ENCODE measurements at regions not wholly inside any gene's neighbourhood (a gene's known extent, or its start where the extent isn't known, plus 50 kb on each side); places are given as distances from the start of the nearest gene placed in this dataset.
"Not testable (repeated sequence)": the region's sequence is repeated elsewhere in the genome, so short reads cannot be mapped to it uniquely, and the experiment has no call there.

- not testable (repeated sequence) for DNase-seq (ENCODE audit: low read depth)
Measured at GRCh38 chr16:29234536-29235275, 171.8 kb downstream of the NPIPB11 start.

GRCh38 chr16:29233705-29234404, 172.7 kb downstream of the NPIPB11 start:
- DNase-seq (ENCODE audit: low read depth) = not testable (repeated sequence)

DNA sequence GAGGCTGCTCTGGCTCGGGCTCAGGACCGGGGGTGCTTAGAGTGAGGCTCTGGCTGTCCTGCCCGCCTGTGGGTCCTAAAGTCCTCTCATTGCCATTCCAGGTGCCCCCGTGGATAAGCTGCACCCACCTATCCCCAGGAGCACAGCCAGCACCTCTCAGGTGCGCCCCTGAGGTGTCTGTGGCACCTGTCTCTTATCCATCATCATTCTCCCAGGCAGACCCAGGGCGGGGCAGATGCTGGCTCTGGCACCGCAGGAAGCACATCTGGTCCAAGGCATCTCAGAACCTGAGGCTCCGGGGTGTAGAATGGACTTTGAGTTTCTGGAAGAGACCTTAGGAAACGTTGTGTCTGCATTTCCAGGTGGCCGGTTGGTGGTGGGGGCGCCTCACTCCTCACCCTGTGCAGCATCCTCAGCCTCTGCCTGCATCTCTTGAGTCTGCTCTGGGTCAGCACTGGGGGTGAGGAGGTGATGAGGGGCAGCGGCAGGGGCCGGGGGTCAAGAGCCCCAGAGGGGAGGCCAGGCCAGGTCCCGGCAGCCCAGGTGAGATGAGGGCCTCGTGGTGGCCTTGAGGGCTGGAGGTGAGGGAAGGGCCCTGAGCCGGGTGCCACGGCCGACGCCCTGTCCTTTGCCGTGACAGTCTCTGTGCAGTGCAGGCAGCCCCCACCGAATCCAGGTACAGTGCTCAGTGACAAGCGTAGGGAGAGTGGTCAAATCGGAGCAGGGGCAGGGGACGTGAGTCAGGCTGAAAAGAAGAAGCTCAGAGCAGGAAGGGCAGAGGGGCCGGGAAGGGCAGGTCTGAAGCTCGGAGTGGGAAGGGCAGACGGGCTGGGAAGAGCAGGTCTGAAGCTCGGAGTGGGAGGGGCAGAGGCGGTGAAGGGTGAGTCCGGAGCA, 173.5 kb downstream of the NPIPB11 start:
- DNase-seq (ENCODE audit: low read depth) = no peak

GRCh38 chr16:29232160-29232705, 174.3 kb downstream of the NPIPB11 start:
- DNase-seq (ENCODE audit: low read depth) = not testable (repeated sequence)

GRCh38 chr16:29231244-29231643, 175.3 kb downstream of the NPIPB11 start:
- no peak for DNase-seq (ENCODE audit: low read depth)

- no peak for DNase-seq (ENCODE audit: low read depth)
Measured at GRCh38 chr16:29230671-29231096, 175.8 kb downstream of the NPIPB11 start.

DNA sequence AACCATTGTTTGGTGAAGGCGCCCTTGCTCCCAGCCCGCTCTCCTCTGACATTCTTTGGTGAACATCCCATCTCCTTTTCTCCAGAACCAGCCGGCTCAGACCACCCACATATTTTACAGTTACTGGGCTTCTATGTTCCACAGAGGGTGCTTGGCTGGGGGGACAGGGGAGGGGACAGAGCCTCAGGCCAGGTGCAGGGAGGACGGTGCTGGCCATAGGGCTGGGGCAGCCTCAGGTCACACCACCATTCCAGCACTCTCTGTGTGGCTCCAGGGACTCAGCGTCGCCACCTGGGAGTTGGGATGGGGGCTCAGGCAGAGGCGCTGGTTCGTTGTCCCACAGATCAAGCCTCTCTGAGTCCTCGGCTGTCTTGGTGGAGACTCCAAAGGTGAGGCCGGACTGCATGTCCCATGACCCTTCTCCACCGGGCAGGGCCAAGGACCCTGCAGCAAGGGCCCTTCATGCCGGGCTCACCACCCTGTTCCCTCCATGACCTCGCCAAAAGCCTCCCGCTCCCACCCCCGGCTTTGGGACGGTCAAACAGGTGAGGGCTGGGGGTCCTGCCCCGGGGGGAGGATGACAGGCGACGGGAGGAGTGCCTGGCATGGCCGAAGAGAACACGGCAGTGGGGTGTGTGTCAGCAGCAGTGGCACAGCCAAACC, 176.4 kb downstream of the NPIPB11 start:
- not testable (repeated sequence) for DNase-seq (ENCODE audit: low read depth)

DNA sequence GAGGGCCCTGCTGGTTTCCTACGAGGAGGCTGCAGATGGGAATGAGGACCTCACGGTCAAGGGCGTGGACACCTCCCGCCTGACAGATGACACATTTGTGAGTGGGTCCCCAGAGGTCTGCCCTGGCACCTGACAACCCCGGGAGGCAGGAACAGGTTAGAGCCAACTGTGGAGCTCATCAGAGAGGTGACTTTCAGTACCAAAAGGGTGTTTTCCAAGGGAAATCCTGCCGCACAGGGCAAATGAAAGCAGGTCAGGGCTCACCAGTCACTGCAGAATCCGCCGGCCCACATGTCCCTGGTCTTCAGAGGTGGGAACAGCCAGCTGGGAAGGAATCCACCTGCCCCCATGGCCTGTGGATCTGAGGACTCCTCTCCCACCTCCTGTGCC, 176.9 kb downstream of the NPIPB11 start:
- DNase-seq (ENCODE audit: low read depth) = not testable (repeated sequence)

DNA sequence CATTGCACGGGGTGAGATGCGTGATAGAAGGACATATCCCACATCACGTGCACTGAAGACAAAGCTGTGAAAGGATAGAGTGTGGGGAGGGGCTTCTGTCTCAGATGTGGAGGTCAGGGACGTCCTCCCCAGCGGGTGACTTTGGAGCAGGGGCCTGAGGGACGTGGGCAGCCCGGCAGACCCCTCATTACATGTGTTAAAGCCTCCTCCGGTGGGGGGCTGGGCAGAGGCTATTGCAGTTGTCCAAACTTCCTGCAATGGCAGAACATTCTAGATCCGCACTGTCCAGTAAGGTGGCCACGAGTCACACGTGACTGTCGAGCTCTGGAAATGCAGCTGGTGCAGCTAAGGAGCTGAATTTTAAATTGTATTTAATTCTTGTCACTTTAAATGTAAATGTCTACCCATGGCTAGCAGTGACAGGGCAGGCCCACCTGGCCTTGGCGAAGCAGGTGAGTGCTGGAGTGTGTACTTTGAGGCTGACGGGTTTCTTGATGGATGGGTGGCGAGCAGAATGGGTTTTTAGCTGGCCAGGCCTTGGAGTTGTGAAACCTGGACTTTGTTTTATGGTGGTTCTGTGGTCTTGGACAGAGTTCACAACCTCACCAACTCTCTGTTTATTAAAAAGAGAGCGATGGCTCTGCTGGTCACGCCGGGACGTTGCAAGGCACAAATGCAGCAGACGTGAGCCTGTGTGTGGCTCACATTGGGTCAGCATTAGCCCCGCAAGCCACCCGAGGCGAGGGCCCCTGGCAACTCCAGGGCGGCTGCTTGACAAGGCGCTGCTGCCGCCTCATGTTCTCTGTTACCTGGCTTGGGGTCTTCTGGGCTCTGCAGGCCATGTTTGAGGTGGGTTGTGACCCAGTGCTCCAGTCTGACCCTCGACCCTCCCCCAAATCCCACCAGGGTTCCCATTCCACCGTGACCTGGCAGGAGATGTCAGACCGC, 177.6 kb downstream of the NPIPB11 start:
- DNase-seq (ENCODE audit: low read depth) = not testable (repeated sequence)

DNA sequence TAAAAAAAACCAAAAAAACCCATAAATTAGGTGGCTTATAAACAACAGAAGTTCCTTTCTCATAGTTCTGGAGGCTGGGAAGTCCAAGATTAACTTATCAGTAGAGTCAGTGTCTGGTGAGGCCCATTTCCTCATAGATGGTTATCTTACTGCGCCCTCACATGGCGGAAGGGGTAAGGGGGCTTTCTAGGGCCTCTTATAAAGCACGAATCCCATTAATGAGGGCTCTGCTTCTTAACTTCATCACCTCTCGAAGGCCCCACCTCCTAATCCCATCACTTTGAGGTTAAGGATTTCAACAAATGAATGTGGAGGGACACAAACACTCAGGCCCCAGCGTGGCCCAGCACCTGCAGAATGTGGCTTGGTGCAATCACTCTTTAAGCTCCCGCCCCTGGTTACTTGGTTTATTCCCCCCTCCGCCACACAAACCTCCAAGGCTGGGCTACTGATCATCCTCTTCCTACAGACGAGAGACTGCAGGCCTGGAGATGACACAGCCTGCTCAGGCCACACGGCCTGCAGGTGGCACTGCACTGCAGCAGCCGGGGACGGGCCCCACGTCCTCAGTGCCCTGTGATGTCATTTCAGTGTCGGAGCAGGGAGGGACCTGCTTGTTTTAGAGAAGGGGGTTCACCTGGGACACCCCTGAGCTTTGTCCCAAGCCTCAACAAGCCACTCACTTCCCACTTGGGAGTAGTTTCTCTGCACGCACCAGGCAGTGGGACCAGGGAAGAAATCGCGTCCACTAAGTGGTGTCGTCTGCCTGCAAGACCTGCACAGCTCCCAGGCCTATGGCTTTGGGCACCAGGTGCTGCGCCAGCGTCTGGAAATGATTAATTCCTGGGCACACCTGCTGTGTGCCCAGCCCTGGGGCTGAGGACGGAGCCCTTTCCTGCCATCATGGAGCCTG, 178.5 kb downstream of the NPIPB11 start:
- DNase-seq (ENCODE audit: low read depth) = peak; percentile 57

GRCh38 chr16:29226782-29227181, 179.7 kb downstream of the NPIPB11 start:
- DNase-seq (ENCODE audit: low read depth) = no peak

GRCh38 chr16:29224675-29225074, 181.8 kb downstream of the NPIPB11 start:
- DNase-seq (ENCODE audit: low read depth) = not testable (repeated sequence)

GRCh38 chr16:29222615-29223014, 183.9 kb downstream of the NPIPB11 start:
- DNase-seq (ENCODE audit: low read depth) = not testable (repeated sequence)

DNA sequence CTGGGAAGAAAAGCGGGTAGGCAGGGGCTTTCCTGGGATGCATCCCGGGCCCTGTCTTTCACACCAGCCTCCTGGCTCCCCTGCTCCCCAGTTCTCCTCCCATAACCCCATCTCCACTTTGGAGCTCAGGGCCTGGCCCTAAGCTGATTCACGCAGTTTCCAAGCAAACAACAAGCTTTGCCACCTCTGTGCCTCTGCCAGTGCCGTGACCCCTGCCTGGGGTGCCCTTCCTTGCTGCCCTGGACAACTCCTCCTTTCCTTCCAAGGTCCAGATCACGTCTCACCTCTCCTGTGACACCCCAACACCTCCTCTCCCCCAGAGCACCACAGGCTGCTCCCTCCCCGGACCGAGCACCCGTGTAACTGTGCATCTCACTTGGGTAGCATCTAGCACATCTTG, 184.5 kb downstream of the NPIPB11 start:
- DNase-seq (ENCODE audit: low read depth) = not testable (repeated sequence)

GRCh38 chr16:29221281-29221955, 185.1 kb downstream of the NPIPB11 start:
- peak; percentile 45 for DNase-seq (ENCODE audit: low read depth)

DNA sequence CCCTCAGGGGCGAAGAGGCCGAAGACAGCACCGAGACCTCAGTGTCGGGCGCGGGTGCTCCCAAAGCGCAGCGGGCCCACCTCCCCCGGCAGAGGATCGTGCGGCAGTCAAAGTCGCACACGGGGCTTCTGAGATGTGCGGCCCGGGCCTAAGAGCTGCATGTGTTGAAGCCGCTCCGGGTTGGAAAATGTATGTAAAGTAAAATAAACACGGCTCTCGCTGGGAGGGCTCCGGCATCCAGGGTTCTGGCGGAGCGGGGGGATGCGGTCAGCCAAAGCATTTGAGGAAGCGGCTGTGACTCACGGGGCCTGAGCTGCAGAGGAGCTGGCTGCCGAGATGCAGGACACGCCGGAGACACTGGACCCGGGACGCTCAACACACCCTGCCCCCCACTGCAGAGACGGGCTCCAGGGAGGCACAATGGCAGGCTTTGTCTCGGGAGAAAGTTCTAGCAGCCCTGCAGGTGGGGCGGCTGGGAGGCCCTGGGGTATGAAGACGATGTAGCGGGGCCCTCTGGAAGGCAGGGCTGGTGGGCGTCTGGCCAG, 185.8 kb downstream of the NPIPB11 start:
- peak; percentile 71 for DNase-seq (ENCODE audit: low read depth)

DNA sequence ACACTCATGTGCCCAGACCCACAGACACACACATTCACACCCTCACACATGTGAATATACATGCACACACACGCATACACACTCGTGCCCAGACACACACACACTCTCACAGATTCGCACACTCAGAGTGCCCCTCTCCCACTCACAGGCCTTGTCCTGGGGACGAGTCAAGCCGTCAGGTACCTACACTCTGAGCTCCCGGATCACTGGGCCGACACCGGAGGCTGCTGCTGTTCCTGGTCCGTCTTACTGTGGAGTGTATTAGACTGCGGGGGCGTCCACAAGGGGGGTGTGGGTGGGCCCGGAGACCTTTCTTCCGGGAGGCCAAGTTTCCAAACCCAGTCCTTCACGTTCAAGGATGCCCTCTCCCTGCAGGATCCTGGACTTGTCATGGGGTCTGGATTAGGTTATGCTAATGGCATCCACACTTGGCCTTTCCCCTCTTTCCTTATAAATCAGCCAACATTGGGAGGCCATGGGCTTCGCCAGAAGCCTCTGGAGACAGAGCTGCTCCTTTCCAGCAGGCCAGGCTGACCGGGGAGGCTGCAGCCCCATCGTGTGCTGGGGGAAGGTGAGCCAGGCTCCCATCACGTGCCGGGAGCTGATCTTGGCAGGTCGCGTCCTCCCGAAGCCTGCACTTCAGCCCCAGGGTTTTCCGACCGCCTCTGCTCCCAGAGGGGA, 186.4 kb downstream of the NPIPB11 start:
- DNase-seq (ENCODE audit: low read depth) = not testable (repeated sequence)

DNA sequence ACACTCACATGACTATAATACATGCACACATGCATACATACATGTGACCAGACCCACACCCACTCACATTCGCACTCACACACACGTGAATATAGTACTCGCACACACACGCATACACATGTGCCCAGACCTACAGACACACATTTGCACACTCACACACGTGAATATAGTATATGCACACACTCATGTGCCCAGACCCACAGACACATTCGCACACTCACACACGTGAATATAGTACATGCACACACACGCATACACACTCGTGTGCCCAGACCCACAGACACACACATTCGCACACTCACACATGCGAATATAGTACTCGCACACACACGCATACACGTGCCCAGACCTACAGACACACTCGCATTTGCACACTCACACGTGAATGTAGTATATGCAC, 186.9 kb downstream of the NPIPB11 start:
- DNase-seq (ENCODE audit: low read depth) = not testable (repeated sequence)

All from ELR (cell line).